NB4 (cell line): ENCODE measurements at regions not wholly inside any gene's neighbourhood (a gene's known extent, or its start where the extent isn't known, plus 50 kb on each side); places are given as distances from the start of the nearest gene placed in this dataset.
A peak's percentile ranks its signal among the peaks of the same experiment; 100 is the strongest.

ENCODE experiments used
- DNase-seq: peaks from one replicate; pipeline ENCODE4 v3.0.0; 2010; ENCODE audit warnings: low read depth
- H3K4me3 ChIP-seq: one replicate; pipeline ENCODE4 v1.5.1; 2011; ENCODE audit warnings: mild to moderate bottlenecking, low read depth, low read length, moderate library complexity
- CTCF ChIP-seq: IDR thresholded peaks from one replicate; pipeline ENCODE4 v1.5.1; 2012; ENCODE audit warnings: low read depth, low read length
- MAX ChIP-seq: IDR thresholded peaks from 2 replicates; pipeline ENCODE4 v1.6.1; 2011; ENCODE audit warnings: low read depth, low read length
- MYC ChIP-seq: IDR thresholded peaks from 2 replicates; pipeline ENCODE4 v1.6.1; 2011; ENCODE audit warnings: low read depth, low read length
- POLR2A ChIP-seq: IDR thresholded peaks from 2 replicates; pipeline ENCODE4 v1.6.1; 2011; ENCODE audit warnings: mild to moderate bottlenecking; ENCODE audit not compliant: insufficient read length; ENCODE audit errors: extremely low read depth

GRCh38 chr10:107692072-107692471 lies 527.6 kb upstream of the SORCS1 start:
- no peak overlapping the region for H3K4me3 ChIP-seq
- TF ChIP-seq POLR2A (no peak), MYC (no peak), CTCF (no peak), MAX (no peak)

GRCh38 chr10:107689323-107689722 lies 524.8 kb upstream of the SORCS1 start:
- DNase-seq, result peak; percentile 91
- H3K4me3 ChIP-seq, result peak overlapping the region; percentile 65
- TF ChIP-seq MAX (no peak), MYC (0 out of 2 replicates have a peak, but pooled peaks have one; percentile 38)

More at GRCh38 chr10:107692072-107692471, 527.6 kb upstream of the SORCS1 start:
- no peak for DNase-seq

GRCh38 chr10:107687701-107688100 lies 523.2 kb upstream of the SORCS1 start:
- H3K4me3 ChIP-seq, result no peak overlapping the region
- TF ChIP-seq POLR2A (no peak), MAX (no peak)
- DNase-seq, result peak; percentile 91

GRCh38 chr10:107686095-107686494 lies 521.6 kb upstream of the SORCS1 start:
- no peak overlapping the region for H3K4me3 ChIP-seq
- DNase-seq, result peak; percentile 87
- TF ChIP-seq MAX, result peak; percentile 78
- no peak for TF ChIP-seq POLR2A
- TF ChIP-seq MYC, result 0 out of 2 replicates have a peak, but pooled peaks have one; percentile 51
- no peak for TF ChIP-seq CTCF

- no peak for DNase-seq
- TF ChIP-seq CTCF, result no peak
- no peak for TF ChIP-seq MYC
- TF ChIP-seq POLR2A, result no peak
- TF ChIP-seq MAX, result no peak
- no peak overlapping the region for H3K4me3 ChIP-seq
Measured at GRCh38 chr10:107671960-107672359, 507.5 kb upstream of the SORCS1 start.

GRCh38 chr10:107666214-107666613 lies 501.7 kb upstream of the SORCS1 start:
- DNase-seq, result no peak
- TF ChIP-seq POLR2A, result no peak
- TF ChIP-seq MYC, result no peak
- TF ChIP-seq CTCF, result no peak
- TF ChIP-seq MAX, result no peak
- no peak overlapping the region for H3K4me3 ChIP-seq

- H3K4me3 ChIP-seq, result no peak overlapping the region
- DNase-seq, result no peak
- no peak for TF ChIP-seq MYC
- TF ChIP-seq MAX, result no peak
- TF ChIP-seq POLR2A, result no peak
- no peak for TF ChIP-seq CTCF
Measured at GRCh38 chr10:107665459-107665858, 501.0 kb upstream of the SORCS1 start.
